ENCODE measurements at regions not wholly inside any gene's neighbourhood (a gene's known extent, or its start where the extent isn't known, plus 50 kb on each side); places are given as distances from the start of the nearest gene placed in this dataset.
A peak's percentile ranks its signal among the peaks of the same experiment; 100 is the strongest.

DNA sequence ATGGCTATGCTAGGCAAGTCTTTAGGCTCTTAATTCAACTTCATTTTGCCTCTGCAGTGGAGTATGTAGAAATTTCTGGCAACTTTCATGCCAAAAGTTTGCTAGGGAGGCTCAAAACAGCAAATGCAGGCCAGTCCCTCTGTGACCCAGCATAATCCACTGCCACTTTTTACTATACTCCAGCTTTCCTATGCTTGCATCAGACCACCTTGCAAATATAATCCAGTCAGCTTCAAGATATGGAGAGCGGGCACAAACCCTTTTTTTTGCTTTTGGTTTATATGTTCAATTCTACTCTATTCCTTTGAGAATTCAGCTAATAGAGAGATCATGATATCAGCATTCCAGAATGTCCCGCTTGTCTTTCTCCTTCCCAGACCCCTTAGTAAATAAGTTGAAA is 192.0 kb upstream of the PABPC4L start:
- DNase-seq (ENCODE audit: extremely low read depth, low read depth), result no peak

DNA sequence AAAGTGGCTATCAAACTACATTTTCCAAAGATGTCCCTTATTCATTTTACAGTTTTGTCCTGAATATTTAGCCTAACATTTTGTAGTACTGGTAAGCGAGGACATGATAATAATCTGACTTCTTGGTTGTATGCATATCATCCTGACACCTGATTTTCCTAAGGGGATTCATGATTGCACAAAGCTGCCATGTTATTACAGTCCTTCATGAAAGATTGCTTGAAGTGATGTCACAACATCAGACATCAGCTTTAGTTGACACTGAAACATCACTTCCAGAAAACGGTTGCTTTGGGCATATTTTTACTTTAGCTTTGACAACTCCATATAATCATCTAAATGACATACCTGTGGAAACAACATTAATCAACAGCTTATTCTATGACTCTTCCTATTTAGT is 188.7 kb upstream of the PABPC4L start:
- no peak for DNase-seq (ENCODE audit: extremely low read depth, low read depth)
- TF ChIP-seq, protein P1, sequence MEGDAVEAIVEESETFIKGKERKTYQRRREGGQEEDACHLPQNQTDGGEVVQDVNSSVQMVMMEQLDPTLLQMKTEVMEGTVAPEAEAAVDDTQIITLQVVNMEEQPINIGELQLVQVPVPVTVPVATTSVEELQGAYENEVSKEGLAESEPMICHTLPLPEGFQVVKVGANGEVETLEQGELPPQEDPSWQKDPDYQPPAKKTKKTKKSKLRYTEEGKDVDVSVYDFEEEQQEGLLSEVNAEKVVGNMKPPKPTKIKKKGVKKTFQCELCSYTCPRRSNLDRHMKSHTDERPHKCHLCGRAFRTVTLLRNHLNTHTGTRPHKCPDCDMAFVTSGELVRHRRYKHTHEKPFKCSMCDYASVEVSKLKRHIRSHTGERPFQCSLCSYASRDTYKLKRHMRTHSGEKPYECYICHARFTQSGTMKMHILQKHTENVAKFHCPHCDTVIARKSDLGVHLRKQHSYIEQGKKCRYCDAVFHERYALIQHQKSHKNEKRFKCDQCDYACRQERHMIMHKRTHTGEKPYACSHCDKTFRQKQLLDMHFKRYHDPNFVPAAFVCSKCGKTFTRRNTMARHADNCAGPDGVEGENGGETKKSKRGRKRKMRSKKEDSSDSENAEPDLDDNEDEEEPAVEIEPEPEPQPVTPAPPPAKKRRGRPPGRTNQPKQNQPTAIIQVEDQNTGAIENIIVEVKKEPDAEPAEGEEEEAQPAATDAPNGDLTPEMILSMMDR (IDR thresholded peaks at IDR 0.05; ENCODE audit: low read depth, low read length, missing control alignments), result no peak
- no peak overlapping the region for H3K4me3 ChIP-seq (replicated peaks; ENCODE audit: low read depth, low read length)

More for the DNA sequence above, 192.0 kb upstream of the PABPC4L start:
- H3K4me3 ChIP-seq (replicated peaks; ENCODE audit: low read depth, low read length), result no peak overlapping the region
- TF ChIP-seq, protein P1 (IDR thresholded peaks at IDR 0.05; ENCODE audit: low read depth, low read length, missing control alignments), result no peak

DNA sequence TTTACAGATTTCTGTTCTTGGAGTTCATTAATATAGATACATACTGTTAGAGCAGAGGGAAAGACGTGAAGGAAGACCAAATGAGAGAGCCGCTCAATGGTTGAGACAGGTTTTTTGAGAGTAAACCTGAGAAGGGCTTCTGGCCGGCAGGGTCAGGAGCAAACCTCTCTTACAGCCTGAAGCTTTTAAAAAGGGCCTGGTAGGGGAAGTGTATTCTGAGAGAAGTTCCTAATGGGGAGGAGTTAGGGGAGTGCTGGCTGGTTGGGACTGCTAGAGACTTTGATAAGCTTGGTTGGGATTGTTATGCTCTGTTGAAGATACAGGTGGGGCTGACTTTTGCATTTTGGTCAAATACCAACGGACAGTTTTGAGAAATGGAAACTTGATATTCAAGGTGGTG is 186.8 kb upstream of the PABPC4L start:
- H3K4me3 ChIP-seq (replicated peaks; ENCODE audit: low read depth, low read length), result no peak overlapping the region
- DNase-seq (ENCODE audit: extremely low read depth, low read depth), result no peak
- TF ChIP-seq, protein P1 (IDR thresholded peaks at IDR 0.05; ENCODE audit: low read depth, low read length, missing control alignments), result no peak

DNA sequence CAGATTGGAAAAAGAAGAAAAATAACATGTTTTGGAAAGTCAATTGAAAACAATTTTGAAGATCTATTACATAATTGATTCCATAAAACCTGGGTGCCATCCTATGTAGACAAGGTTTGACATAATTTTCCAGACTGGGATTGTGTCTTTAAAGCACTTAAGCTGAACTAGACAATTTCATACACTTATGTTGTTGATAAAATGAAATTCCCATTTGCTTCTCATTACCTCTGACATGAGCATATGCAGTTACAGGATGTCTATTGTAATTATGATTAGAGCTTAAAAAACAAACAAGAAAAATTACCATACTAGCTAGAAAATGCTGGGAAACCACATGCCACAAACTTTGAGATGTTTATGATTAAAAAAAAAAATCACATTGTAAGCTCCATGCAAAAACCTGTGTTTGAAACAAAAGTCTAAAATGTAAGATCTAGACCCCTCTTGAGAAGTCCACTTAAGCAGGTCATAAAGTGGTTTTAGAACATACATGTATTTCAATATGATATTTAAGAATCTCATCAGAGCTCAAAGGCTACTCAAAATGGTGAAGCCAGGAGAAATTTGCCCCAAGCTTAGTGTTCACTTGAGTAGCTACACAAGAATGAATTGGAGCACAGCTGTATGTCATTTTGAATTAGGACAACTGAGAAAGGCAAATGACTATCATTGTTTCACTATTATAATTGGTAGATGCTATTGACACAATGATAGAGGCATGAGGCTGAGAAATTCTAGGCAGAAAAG is 181.1 kb upstream of the PABPC4L start:
- TF ChIP-seq, protein P1 (IDR thresholded peaks at IDR 0.05; ENCODE audit: low read depth, low read length, missing control alignments), result no peak
- H3K4me3 ChIP-seq (replicated peaks; ENCODE audit: low read depth, low read length), result no peak overlapping the region
- DNase-seq (ENCODE audit: extremely low read depth, low read depth), result no peak

DNA sequence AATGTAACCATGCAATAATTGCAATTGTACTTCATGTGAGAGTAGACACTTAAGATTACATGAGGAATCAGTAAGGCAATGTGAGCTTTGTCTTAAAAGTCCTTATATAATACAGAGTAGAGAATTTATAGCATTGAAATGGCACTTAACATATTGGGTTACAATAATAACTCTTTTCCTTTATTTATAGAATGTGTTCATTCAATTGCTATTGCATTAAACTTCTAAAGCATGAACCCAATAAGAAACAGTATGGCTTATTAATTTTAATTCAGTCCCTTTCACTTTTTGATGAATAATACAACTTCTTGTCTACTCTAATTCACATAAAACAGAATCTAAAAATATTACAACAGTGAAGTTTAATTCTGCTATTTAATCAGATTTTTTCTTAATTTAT is 174.2 kb upstream of the PABPC4L start:
- DNase-seq (ENCODE audit: extremely low read depth, low read depth), result no peak
- TF ChIP-seq, protein P1 (IDR thresholded peaks at IDR 0.05; ENCODE audit: low read depth, low read length, missing control alignments), result no peak
- no peak overlapping the region for H3K4me3 ChIP-seq (replicated peaks; ENCODE audit: low read depth, low read length)

DNA sequence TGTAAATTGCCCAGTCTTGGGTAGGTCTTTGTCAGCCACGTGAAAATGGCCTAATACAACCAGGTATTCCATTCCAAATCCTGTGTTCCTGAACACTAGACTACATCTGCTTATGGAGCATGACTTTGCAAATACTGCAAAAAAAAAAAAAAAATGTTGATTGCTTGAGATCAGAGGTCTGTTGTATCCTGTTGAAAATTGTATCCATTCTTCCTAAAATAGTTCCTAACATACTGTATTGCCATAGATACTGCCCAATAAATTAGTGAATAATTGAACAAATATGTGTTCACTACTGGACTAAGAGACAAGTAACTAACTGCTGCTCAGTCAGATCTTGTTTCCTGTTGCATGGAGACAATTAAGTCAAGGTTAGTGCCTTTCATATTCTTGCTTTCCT is 164.3 kb upstream of the PABPC4L start:
- no peak overlapping the region for H3K4me3 ChIP-seq (replicated peaks; ENCODE audit: low read depth, low read length)
- TF ChIP-seq, protein P1 (IDR thresholded peaks at IDR 0.05; ENCODE audit: low read depth, low read length, missing control alignments), result no peak
- DNase-seq (ENCODE audit: extremely low read depth, low read depth), result peak; percentile 66

DNA sequence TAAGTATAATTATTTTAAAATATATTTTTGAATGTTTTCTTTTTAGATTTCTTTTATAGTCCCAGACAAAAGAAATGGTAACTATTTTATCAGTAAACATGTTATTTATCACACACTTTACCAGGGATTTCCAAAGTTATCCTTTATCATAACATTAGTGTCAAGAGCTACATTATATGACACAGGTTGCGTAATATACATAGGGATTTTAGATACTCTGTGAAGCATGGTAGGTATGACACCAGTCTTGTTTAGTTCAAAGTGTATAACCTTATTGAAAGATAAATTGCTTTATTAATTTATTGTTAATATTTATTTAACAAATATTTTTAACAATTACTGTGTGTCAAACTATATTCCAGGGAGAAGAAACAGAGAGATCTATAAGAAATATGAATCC is 163.3 kb upstream of the PABPC4L start:
- TF ChIP-seq, protein P1 (IDR thresholded peaks at IDR 0.05; ENCODE audit: low read depth, low read length, missing control alignments), result no peak
- DNase-seq (ENCODE audit: extremely low read depth, low read depth), result no peak
- no peak overlapping the region for H3K4me3 ChIP-seq (replicated peaks; ENCODE audit: low read depth, low read length)

Measured in HFF-Myc (cell line).